WTC11 (cell line): ENCODE measurements at regions not wholly inside any gene's neighbourhood (a gene's known extent, or its start where the extent isn't known, plus 50 kb on each side); places are given as distances from the start of the nearest gene placed in this dataset.

Experiments
- ATAC-seq: fragments of 200-7000 bp; cut with Tn5 transposase; 2 replicates; pipeline ENCODE4 v1.10.0; 2021; ENCODE audit warnings: mild to moderate bottlenecking, moderate library complexity
- CTCF ChIA-PET: fragments of 300-600 bp; sonication (Branson Sonifier 250); formaldehyde crosslinking; loops from one replicate; lab custom pipeline; 2021; ENCODE audit warnings: antibody characterized with exemption; lab: Charles Lee
- POLR2A ChIA-PET: fragments of 350-600 bp; sonication (Branson Sonifier 250); formaldehyde crosslinking; loops from one replicate; lab custom pipeline; 2021; ENCODE audit warnings: antibody characterized with exemption; lab: Charles Lee
- DNase-seq: peaks from one replicate; pipeline ENCODE4 v3.0.0; 2021; ENCODE audit warnings: low spot score
- H3K27ac Mint-ChIP-seq: 2 replicates; pipeline ENCODE4 v1.8.0; 2021; ENCODE audit warnings: mixed read lengths
- H3K27me3 Mint-ChIP-seq: 2 replicates; pipeline ENCODE4 v1.8.0; 2021; ENCODE audit warnings: low read depth, mild to moderate bottlenecking, moderate library complexity, mixed read lengths
- H3K36me3 Mint-ChIP-seq: 2 replicates; pipeline ENCODE4 v1.8.0; 2021; ENCODE audit warnings: mixed read lengths
- H3K4me1 Mint-ChIP-seq: 2 replicates; pipeline ENCODE4 v1.8.0; 2022; ENCODE audit warnings: mixed read lengths
- H3K4me3 Mint-ChIP-seq: 2 replicates; pipeline ENCODE4 v1.8.0; 2021; ENCODE audit warnings: mild to moderate bottlenecking, moderate library complexity, mixed read lengths
- H3K9me3 Mint-ChIP-seq: 2 replicates; pipeline ENCODE4 v1.8.0; 2021; ENCODE audit warnings: mixed read lengths
- ATF1 ChIP-seq: sonication (generic); formaldehyde crosslinking; IDR thresholded peaks from 2 replicates; pipeline ENCODE4 v1.8.1; 2023; ENCODE audit warnings: mild to moderate bottlenecking, moderate library complexity, missing genetic modification reagents
- ATF2 ChIP-seq: sonication (generic); formaldehyde crosslinking; IDR thresholded peaks from 2 replicates; pipeline ENCODE4 v1.8.1; 2022; ENCODE audit warnings: low read depth, missing genetic modification reagents, borderline replicate concordance
- EMX1 ChIP-seq: fragments of 250-450 bp; sonication (Bioruptor Pico); IDR thresholded peaks from 2 replicates; pipeline ENCODE4 v1.8.0; 2021; ENCODE audit warnings: mild to moderate bottlenecking
- ESRRA ChIP-seq: sonication (generic); formaldehyde crosslinking; IDR thresholded peaks from 2 replicates; pipeline ENCODE4 v1.8.1; 2022; ENCODE audit warnings: mild to moderate bottlenecking, missing genetic modification reagents, borderline replicate concordance
- GABPB1 ChIP-seq: sonication (generic); formaldehyde crosslinking; IDR thresholded peaks from 2 replicates; pipeline ENCODE4 v1.8.1; 2023; ENCODE audit warnings: mild to moderate bottlenecking, missing genetic modification reagents
- GRHL2 ChIP-seq: fragments of 250-450 bp; sonication (Bioruptor Pico); IDR thresholded peaks from 2 replicates; pipeline ENCODE4 v1.8.0; 2022; ENCODE audit warnings: mild to moderate bottlenecking, moderate library complexity; ENCODE audit not compliant: insufficient replicate concordance, severe bottlenecking
- KAT7 ChIP-seq: sonication (generic); formaldehyde crosslinking; IDR thresholded peaks from 2 replicates; pipeline ENCODE4 v1.8.1; 2023; ENCODE audit warnings: missing genetic modification reagents, mild to moderate bottlenecking, borderline replicate concordance
- MYBL2 ChIP-seq: sonication (generic); formaldehyde crosslinking; IDR thresholded peaks from 2 replicates; pipeline ENCODE4 v1.8.1; 2023; ENCODE audit warnings: mild to moderate bottlenecking, moderate library complexity, missing genetic modification reagents
- NFYB ChIP-seq: sonication (generic); formaldehyde crosslinking; conservative IDR thresholded peaks from 2 replicates; pipeline ENCODE4 v1.8.0; 2022; ENCODE audit warnings: low read depth, missing genetic modification reagents
- NR1H2 ChIP-seq: sonication (generic); formaldehyde crosslinking; IDR thresholded peaks from 2 replicates; pipeline ENCODE4 v1.9.0; 2021; ENCODE audit warnings: mild to moderate bottlenecking, moderate library complexity, missing genetic modification reagents
- OVOL2 ChIP-seq: fragments of 250-450 bp; sonication (Bioruptor Pico); IDR thresholded peaks from 2 replicates; pipeline ENCODE4 v1.9.0; 2021; ENCODE audit warnings: mild to moderate bottlenecking, borderline replicate concordance
- PRDM15 ChIP-seq: sonication (generic); formaldehyde crosslinking; IDR thresholded peaks from 2 replicates; pipeline ENCODE4 v1.8.0; 2022; ENCODE audit warnings: missing genetic modification reagents
- PRRX2 ChIP-seq: fragments of 250-450 bp; sonication (Bioruptor Pico); IDR thresholded peaks from 2 replicates; pipeline ENCODE4 v1.8.0; 2021; ENCODE audit warnings: mild to moderate bottlenecking
- RELA ChIP-seq: sonication (generic); formaldehyde crosslinking; IDR thresholded peaks from 2 replicates; pipeline ENCODE4 v1.8.1; 2022; ENCODE audit warnings: missing genetic modification reagents, mild to moderate bottlenecking, borderline replicate concordance
- RORB ChIP-seq: fragments of 250-450 bp; sonication (Bioruptor Pico); IDR thresholded peaks from 2 replicates; pipeline ENCODE4 v1.9.0; 2021; ENCODE audit warnings: mild to moderate bottlenecking
- SMAD4 ChIP-seq: sonication (generic); formaldehyde crosslinking; IDR thresholded peaks from 2 replicates; pipeline ENCODE4 v1.8.0; 2022; ENCODE audit warnings: mild to moderate bottlenecking, missing genetic modification reagents
- SP1 ChIP-seq: sonication (generic); formaldehyde crosslinking; conservative IDR thresholded peaks from 2 replicates; pipeline ENCODE4 v1.8.1; 2022; ENCODE audit warnings: missing genetic modification reagents
- TEAD4 ChIP-seq: sonication (generic); formaldehyde crosslinking; IDR thresholded peaks from 2 replicates; pipeline ENCODE4 v1.8.0; 2022; ENCODE audit warnings: mild to moderate bottlenecking, missing genetic modification reagents
- USF2 ChIP-seq: sonication (generic); formaldehyde crosslinking; IDR thresholded peaks from 2 replicates; pipeline ENCODE4 v1.8.1; 2023; ENCODE audit warnings: mild to moderate bottlenecking, missing genetic modification reagents, moderate library complexity
- ZBTB43 ChIP-seq: sonication (generic); formaldehyde crosslinking; IDR thresholded peaks from 2 replicates; pipeline ENCODE4 v1.8.1; 2023; ENCODE audit warnings: mild to moderate bottlenecking, missing genetic modification reagents
- ZNF317 ChIP-seq: sonication (generic); formaldehyde crosslinking; IDR thresholded peaks from 2 replicates; pipeline ENCODE4 v1.8.1; 2023; ENCODE audit warnings: low read depth, mild to moderate bottlenecking, moderate library complexity, missing genetic modification reagents, borderline replicate concordance
- ZNF416 ChIP-seq: fragments of 250-450 bp; sonication (Bioruptor Pico); IDR thresholded peaks from 2 replicates; pipeline ENCODE4 v1.9.0; 2021; ENCODE audit warnings: mild to moderate bottlenecking, inconsistent platforms
- ZNF671 ChIP-seq: fragments of 250-450 bp; sonication (Bioruptor Pico); IDR thresholded peaks from 2 replicates; pipeline ENCODE4 v1.8.0; 2021; ENCODE audit warnings: mild to moderate bottlenecking
- TF ChIP-seq, protein P1 (sequence below): fragments of 200-600 bp; IDR thresholded peaks from 2 replicates; pipeline ENCODE4 v1.8.0; 2022; ENCODE audit warnings: antibody characterized with exemption
- TF ChIP-seq, protein P2 (sequence below): sonication (generic); formaldehyde crosslinking; IDR thresholded peaks from 2 replicates; pipeline ENCODE4 v1.8.0; 2023; ENCODE audit warnings: missing genetic modification reagents, mild to moderate bottlenecking, borderline replicate concordance

DNA sequence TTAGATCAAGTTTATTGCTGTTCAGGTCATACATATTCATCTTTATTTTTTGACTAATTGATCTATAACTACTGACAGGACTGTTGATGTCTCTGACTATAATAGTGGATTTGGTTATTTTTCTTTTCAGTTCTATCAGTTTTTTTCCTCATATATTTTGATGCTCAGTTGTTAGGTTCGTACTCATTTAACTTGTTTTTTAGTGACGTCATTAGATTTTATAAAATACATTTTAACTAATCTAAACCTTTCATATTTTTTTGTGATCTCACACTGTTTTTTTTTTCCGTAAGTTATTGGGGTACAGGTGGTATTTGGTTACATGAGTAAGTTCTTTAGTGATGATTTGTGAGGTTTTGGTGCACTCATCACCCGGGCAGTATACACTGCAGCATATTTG, 841.2 kb upstream of the FBXO33 start:
- DNase-seq: no peak
- ChIA-PET CTCF (no interaction called here), POLR2A (no interaction called here)
- no peaks in the 10 kb centered on the region for H3K4me1 Mint-ChIP-seq
- ATAC-seq: no peak
- TF ChIP-seq ZBTB43 (CRISPR knock-in tag) (no peak), GRHL2 (CRISPR knock-in tag) (no peak), ATF1 (CRISPR knock-in tag) (no peak), SMAD4 (no peak), OVOL2 (CRISPR knock-in tag) (no peak), ZNF317 (CRISPR knock-in tag) (no peak), PRDM15 (CRISPR knock-in tag) (no peak), ZNF671 (CRISPR knock-in tag) (no peak), KAT7 (CRISPR knock-in tag) (no peak), ATF2 (CRISPR knock-in tag) (no peak), GABPB1 (CRISPR knock-in tag) (no peak), NFYB (CRISPR knock-in tag) (no peak), NR1H2 (CRISPR knock-in tag) (no peak), RORB (no peak)
- TF ChIP-seq, protein P1, sequence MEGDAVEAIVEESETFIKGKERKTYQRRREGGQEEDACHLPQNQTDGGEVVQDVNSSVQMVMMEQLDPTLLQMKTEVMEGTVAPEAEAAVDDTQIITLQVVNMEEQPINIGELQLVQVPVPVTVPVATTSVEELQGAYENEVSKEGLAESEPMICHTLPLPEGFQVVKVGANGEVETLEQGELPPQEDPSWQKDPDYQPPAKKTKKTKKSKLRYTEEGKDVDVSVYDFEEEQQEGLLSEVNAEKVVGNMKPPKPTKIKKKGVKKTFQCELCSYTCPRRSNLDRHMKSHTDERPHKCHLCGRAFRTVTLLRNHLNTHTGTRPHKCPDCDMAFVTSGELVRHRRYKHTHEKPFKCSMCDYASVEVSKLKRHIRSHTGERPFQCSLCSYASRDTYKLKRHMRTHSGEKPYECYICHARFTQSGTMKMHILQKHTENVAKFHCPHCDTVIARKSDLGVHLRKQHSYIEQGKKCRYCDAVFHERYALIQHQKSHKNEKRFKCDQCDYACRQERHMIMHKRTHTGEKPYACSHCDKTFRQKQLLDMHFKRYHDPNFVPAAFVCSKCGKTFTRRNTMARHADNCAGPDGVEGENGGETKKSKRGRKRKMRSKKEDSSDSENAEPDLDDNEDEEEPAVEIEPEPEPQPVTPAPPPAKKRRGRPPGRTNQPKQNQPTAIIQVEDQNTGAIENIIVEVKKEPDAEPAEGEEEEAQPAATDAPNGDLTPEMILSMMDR: no peak
- H3K9me3 Mint-ChIP-seq: peaks cover 51% of the 10 kb centered on the region
- H3K27ac Mint-ChIP-seq: no peak overlapping the region
- H3K36me3 Mint-ChIP-seq: peaks cover 5% of the 10 kb centered on the region
- no peaks in the 10 kb centered on the region; the same call in 1 of the 2 replicates for H3K27me3 Mint-ChIP-seq
- no peak overlapping the region for H3K4me3 Mint-ChIP-seq

GRCh38 chr14:40271480-40271879, 839.2 kb upstream of the FBXO33 start:
- Mint-ChIP-seq H3K9me3 (peaks cover 34% of the 10 kb centered on the region), H3K27ac (no peak overlapping the region), H3K4me3 (no peak overlapping the region), H3K4me1 (no peaks in the 10 kb centered on the region), H3K36me3 (no peaks in the 10 kb centered on the region), H3K27me3 (no peaks in the 10 kb centered on the region)
- ChIA-PET CTCF (no interaction called here), POLR2A (no interaction called here)
- ATAC-seq (no peak), DNase-seq (no peak)
- TF ChIP-seq NR1H2 (CRISPR knock-in tag): no peak
- TF ChIP-seq EMX1 (CRISPR knock-in tag): no peak
- no peak for TF ChIP-seq SP1 (CRISPR knock-in tag)
- TF ChIP-seq USF2: no peak
- no peak for TF ChIP-seq ESRRA
- no peak for TF ChIP-seq PRRX2 (CRISPR knock-in tag)
- TF ChIP-seq MYBL2 (CRISPR knock-in tag): no peak
- no peak for TF ChIP-seq RELA (CRISPR knock-in tag)
- TF ChIP-seq ZNF416: no peak
- no peak for TF ChIP-seq TEAD4 (CRISPR knock-in tag)
- TF ChIP-seq, protein P2, sequence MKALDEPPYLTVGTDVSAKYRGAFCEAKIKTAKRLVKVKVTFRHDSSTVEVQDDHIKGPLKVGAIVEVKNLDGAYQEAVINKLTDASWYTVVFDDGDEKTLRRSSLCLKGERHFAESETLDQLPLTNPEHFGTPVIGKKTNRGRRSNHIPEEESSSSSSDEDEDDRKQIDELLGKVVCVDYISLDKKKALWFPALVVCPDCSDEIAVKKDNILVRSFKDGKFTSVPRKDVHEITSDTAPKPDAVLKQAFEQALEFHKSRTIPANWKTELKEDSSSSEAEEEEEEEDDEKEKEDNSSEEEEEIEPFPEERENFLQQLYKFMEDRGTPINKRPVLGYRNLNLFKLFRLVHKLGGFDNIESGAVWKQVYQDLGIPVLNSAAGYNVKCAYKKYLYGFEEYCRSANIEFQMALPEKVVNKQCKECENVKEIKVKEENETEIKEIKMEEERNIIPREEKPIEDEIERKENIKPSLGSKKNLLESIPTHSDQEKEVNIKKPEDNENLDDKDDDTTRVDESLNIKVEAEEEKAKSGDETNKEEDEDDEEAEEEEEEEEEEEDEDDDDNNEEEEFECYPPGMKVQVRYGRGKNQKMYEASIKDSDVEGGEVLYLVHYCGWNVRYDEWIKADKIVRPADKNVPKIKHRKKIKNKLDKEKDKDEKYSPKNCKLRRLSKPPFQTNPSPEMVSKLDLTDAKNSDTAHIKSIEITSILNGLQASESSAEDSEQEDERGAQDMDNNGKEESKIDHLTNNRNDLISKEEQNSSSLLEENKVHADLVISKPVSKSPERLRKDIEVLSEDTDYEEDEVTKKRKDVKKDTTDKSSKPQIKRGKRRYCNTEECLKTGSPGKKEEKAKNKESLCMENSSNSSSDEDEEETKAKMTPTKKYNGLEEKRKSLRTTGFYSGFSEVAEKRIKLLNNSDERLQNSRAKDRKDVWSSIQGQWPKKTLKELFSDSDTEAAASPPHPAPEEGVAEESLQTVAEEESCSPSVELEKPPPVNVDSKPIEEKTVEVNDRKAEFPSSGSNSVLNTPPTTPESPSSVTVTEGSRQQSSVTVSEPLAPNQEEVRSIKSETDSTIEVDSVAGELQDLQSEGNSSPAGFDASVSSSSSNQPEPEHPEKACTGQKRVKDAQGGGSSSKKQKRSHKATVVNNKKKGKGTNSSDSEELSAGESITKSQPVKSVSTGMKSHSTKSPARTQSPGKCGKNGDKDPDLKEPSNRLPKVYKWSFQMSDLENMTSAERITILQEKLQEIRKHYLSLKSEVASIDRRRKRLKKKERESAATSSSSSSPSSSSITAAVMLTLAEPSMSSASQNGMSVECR (CRISPR knock-in tag): no peak
